Ovary (tissue), 3 donors: ENCODE measurements at regions not wholly inside any gene's neighbourhood (a gene's known extent, or its start where the extent isn't known, plus 50 kb on each side); places are given as distances from the start of the nearest gene placed in this dataset.

Source experiments
- EP300 ChIP-seq: sonication (generic); formaldehyde crosslinking; IDR thresholded peaks from one replicate; pipeline ENCODE4 v1.6.1; 2017; ENCODE audit warnings: antibody characterized with exemption
- POLR2A ChIP-seq: fragments of 450-650 bp; IDR thresholded peaks from one replicate; pipeline ENCODE4 v1.6.1; 2017; ENCODE audit warnings: antibody characterized with exemption, mild to moderate bottlenecking, moderate library complexity
- TF ChIP-seq, protein P1 (sequence below), 3 donors: fragments of 450-650 bp in 2 of 3; fragments of 200-600 bp in 1 of 3; IDR thresholded peaks; one replicate each; pipeline versions ENCODE4 v1.5.1 to v1.8.0; 2016 to 2022; ENCODE audit warnings: antibody characterized with exemption in 3 of 3, mild to moderate bottlenecking in 1 of 3
- donor health status: DM: no; HTN: no; CAD: no.

DNA sequence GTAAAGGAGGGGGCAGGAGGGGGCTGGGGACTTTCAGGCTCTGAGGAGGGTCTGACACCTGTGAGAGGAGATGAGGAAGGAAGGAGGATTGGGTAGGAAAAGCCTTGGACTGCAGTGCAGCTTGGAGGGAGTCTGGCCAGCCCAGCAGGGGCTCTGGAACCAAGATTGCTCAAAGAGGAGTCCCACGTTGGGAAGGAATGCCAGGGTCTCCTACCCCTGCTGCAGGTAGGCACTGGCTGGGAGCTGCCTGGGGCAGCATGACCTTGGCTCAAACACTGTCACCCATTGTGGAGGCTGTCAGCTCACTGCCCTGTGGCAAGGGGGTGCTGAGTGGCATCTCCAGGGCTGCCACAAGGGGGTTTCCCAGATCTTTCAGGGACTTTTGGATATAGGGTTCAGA lies 94.5 kb downstream of the RPS6KA4 start:
- TF ChIP-seq, protein P1, sequence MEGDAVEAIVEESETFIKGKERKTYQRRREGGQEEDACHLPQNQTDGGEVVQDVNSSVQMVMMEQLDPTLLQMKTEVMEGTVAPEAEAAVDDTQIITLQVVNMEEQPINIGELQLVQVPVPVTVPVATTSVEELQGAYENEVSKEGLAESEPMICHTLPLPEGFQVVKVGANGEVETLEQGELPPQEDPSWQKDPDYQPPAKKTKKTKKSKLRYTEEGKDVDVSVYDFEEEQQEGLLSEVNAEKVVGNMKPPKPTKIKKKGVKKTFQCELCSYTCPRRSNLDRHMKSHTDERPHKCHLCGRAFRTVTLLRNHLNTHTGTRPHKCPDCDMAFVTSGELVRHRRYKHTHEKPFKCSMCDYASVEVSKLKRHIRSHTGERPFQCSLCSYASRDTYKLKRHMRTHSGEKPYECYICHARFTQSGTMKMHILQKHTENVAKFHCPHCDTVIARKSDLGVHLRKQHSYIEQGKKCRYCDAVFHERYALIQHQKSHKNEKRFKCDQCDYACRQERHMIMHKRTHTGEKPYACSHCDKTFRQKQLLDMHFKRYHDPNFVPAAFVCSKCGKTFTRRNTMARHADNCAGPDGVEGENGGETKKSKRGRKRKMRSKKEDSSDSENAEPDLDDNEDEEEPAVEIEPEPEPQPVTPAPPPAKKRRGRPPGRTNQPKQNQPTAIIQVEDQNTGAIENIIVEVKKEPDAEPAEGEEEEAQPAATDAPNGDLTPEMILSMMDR (IDR thresholded peaks at IDR 0.05), result no peak
- TF ChIP-seq POLR2A (no peak), EP300 (no peak)
